Fibroblast of lung (primary cell): ENCODE measurements at regions not wholly inside any gene's neighbourhood (a gene's known extent, or its start where the extent isn't known, plus 50 kb on each side); places are given as distances from the start of the nearest gene placed in this dataset.

Experiments
- DNase-seq, 2 donors: peaks; one replicate each; pipeline versions ENCODE4 v3.0.0 to v3.0.0-alpha.2; 2010; ENCODE audit warnings: low read depth in 2 of 2
- H2AFZ ChIP-seq: 2 replicates; pipeline ENCODE4 v1.5.1; 2012; ENCODE audit warnings: low read length, control low read depth, inconsistent platforms
- H3K27ac ChIP-seq: 2 replicates; pipeline ENCODE4 v1.5.1; 2011; ENCODE audit warnings: low read length, control low read depth; ENCODE audit not compliant: insufficient read depth
- H3K27me3 ChIP-seq: 2 replicates; pipeline ENCODE4 v1.5.1; 2011; ENCODE audit warnings: mild to moderate bottlenecking, low read length; ENCODE audit not compliant: control insufficient read depth, insufficient read depth
- H3K36me3 ChIP-seq: 2 replicates; pipeline ENCODE4 v1.5.1; 2011; ENCODE audit warnings: low read length; ENCODE audit not compliant: control insufficient read depth, insufficient read depth
- H3K4me1 ChIP-seq: 2 replicates; pipeline ENCODE4 v1.5.1; 2011; ENCODE audit warnings: low read length; ENCODE audit not compliant: control insufficient read depth, insufficient read depth; ENCODE audit errors: extremely low read depth
- H3K4me2 ChIP-seq: 2 replicates; pipeline ENCODE4 v1.5.1; 2011; ENCODE audit warnings: low read length, control low read depth; ENCODE audit not compliant: insufficient read depth; ENCODE audit errors: extremely low read depth
- H3K4me3 ChIP-seq, 4 experiments: fragments of 200-600 bp in 1 of 4; sonication (generic) in 1 of 4; replicated peaks in 1 of 4; 2 replicates each; pipeline ENCODE4 v1.5.1; 2011 to 2016; ENCODE audit warnings: low read length in 4 of 4, low read depth in 3 of 4, mild to moderate bottlenecking in 3 of 4, control low read depth in 2 of 4, inconsistent platforms in 1 of 4, mixed read lengths in 1 of 4; ENCODE audit not compliant: insufficient read depth in 1 of 4; ENCODE audit errors: control extremely low read depth in 1 of 4
- H3K79me2 ChIP-seq: 2 replicates; pipeline ENCODE4 v1.5.1; 2012; ENCODE audit warnings: mild to moderate bottlenecking, low read length, inconsistent platforms; ENCODE audit not compliant: control insufficient read depth, insufficient read depth
- H3K9ac ChIP-seq: 2 replicates; pipeline ENCODE4 v1.5.1; 2011; ENCODE audit warnings: mild to moderate bottlenecking, low read length, control low read depth; ENCODE audit not compliant: insufficient read depth
- H3K9me3 ChIP-seq: 2 replicates; pipeline ENCODE4 v1.5.1; 2012; ENCODE audit warnings: low read depth, low read length; ENCODE audit not compliant: control insufficient read depth, insufficient read depth
- H4K20me1 ChIP-seq: 2 replicates; pipeline ENCODE4 v1.5.1; 2011; ENCODE audit warnings: low read length; ENCODE audit not compliant: control insufficient read depth, insufficient read depth; ENCODE audit errors: extremely low read depth
- EZH2 ChIP-seq: IDR thresholded peaks from 2 replicates; pipeline ENCODE4 v1.5.1; 2012; ENCODE audit warnings: low read length, control low read depth, mild to moderate bottlenecking; ENCODE audit errors: missing control alignments
- TF ChIP-seq, protein P1 (sequence below), 2 donors: IDR thresholded peaks in 1 of 2; conservative IDR thresholded peaks in 1 of 2; 1 replicate in 1 of 2; 2 replicates in 1 of 2; pipeline ENCODE4 v1.5.1; 2011 to 2012; ENCODE audit warnings: low read length in 2 of 2, control low read depth in 1 of 2, inconsistent platforms in 1 of 2, low read depth in 1 of 2, mild to moderate bottlenecking in 1 of 2

DNA sequence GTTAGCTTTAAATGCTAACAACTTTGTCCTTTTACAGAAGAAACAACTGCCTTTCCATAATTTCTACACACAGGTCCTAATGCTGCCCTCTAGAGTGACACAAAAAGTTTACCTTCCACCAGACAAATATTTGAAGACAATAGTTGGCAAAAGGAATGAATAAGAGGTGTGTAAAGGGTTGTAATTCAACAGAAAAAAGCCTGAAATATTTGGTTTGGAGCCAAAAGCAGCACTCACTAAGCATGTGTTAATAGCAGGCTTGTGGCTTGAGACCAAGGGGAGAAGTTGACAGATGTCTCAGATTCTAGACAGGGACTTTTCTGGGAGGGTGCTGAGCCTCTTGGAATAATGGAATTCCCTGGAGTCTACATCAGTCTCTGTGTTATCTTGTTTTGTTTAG, 156.2 kb upstream of the GALNT17 start:
- no peaks in the 10 kb centered on the region for H3K27me3 ChIP-seq
- TF ChIP-seq, protein P1, sequence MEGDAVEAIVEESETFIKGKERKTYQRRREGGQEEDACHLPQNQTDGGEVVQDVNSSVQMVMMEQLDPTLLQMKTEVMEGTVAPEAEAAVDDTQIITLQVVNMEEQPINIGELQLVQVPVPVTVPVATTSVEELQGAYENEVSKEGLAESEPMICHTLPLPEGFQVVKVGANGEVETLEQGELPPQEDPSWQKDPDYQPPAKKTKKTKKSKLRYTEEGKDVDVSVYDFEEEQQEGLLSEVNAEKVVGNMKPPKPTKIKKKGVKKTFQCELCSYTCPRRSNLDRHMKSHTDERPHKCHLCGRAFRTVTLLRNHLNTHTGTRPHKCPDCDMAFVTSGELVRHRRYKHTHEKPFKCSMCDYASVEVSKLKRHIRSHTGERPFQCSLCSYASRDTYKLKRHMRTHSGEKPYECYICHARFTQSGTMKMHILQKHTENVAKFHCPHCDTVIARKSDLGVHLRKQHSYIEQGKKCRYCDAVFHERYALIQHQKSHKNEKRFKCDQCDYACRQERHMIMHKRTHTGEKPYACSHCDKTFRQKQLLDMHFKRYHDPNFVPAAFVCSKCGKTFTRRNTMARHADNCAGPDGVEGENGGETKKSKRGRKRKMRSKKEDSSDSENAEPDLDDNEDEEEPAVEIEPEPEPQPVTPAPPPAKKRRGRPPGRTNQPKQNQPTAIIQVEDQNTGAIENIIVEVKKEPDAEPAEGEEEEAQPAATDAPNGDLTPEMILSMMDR (conservative IDR thresholded peaks at IDR 0.05 in 1 of 2, IDR thresholded peaks at IDR 0.05 in 1 of 2; ENCODE audit: low read depth in 1 of 2, low read length in 2 of 2): no peak
- no peak for TF ChIP-seq EZH2
- no peak overlapping the region for H3K4me2 ChIP-seq
- no peak overlapping the region for H3K4me3 ChIP-seq
- H3K27ac ChIP-seq: no peak overlapping the region
- H3K9ac ChIP-seq: no peak overlapping the region
- DNase-seq: no peak
- H3K79me2 ChIP-seq: no peaks in the 10 kb centered on the region
- H3K9me3 ChIP-seq: no peaks in the 10 kb centered on the region
- no peaks in the 10 kb centered on the region for H4K20me1 ChIP-seq
- H3K36me3 ChIP-seq: no peaks in the 10 kb centered on the region
- no peaks in the 10 kb centered on the region for H3K4me1 ChIP-seq
- no peak overlapping the region for H2AFZ ChIP-seq

DNA sequence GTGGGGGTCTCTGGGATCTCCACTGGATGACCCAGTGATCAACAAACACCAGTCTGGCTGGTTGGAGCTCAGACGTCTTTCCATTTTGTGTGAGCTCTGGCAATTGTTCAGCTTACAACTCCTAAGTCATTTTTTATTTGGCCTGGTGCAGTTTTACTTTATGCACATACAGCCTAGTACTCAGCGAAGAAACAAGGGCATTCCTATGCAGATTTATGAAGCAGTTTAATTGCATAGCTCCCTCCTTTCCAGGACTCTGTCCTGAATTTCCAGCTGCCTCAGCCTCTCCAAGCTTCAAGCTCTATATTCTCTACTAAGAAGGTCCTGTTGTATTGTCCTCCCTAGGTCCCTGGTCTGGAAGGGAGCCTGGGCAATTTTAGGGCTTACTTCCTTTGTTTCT, 145.6 kb upstream of the GALNT17 start:
- Histone ChIP-seq H3K9ac (no peak overlapping the region), H3K4me1 (no peaks in the 10 kb centered on the region), H3K4me3 (no peak overlapping the region), H3K27ac (no peak overlapping the region), H3K79me2 (no peaks in the 10 kb centered on the region), H2AFZ (no peak overlapping the region), H4K20me1 (no peaks in the 10 kb centered on the region), H3K4me2 (no peak overlapping the region), H3K27me3 (no peaks in the 10 kb centered on the region), H3K9me3 (no peaks in the 10 kb centered on the region), H3K36me3 (no peaks in the 10 kb centered on the region)
- DNase-seq: no peak
- TF ChIP-seq, protein P1 (conservative IDR thresholded peaks at IDR 0.05 in 1 of 2, IDR thresholded peaks at IDR 0.05 in 1 of 2; ENCODE audit: low read depth in 1 of 2, low read length in 2 of 2): no peak
- no peak for TF ChIP-seq EZH2

DNA sequence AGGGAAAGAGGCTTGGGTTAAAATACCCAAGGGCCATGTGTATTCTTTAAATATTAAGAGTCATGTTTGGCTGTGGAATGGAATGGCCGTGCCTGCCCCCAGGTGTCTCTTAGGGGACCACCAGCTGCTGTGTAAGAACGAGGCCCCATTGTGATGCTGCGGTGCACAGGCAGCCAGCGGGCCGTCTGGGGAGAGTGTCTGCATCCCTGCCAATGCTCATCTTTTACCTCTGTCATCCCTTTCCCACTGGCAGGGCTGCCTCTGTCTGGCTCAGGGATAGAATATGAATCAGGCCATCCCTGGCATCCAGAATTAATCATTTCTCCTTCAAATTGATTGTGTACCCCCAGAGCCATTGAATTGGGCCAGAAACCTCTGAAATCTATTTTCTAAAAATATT, 137.8 kb upstream of the GALNT17 start:
- H3K36me3 ChIP-seq: no peaks in the 10 kb centered on the region
- no peak for TF ChIP-seq EZH2
- TF ChIP-seq, protein P1 (conservative IDR thresholded peaks at IDR 0.05 in 1 of 2, IDR thresholded peaks at IDR 0.05 in 1 of 2; ENCODE audit: low read depth in 1 of 2, low read length in 2 of 2): no peak

More for the DNA sequence above, 137.8 kb upstream of the GALNT17 start:
- Histone ChIP-seq H3K79me2 (no peaks in the 10 kb centered on the region), H3K27ac (no peak overlapping the region), H4K20me1 (no peaks in the 10 kb centered on the region), H3K27me3 (no peaks in the 10 kb centered on the region), H2AFZ (no peak overlapping the region), H3K9me3 (no peaks in the 10 kb centered on the region), H3K4me1 (no peaks in the 10 kb centered on the region), H3K4me2 (no peak overlapping the region), H3K9ac (no peak overlapping the region), H3K4me3 (no peak overlapping the region)
- DNase-seq: no peak
